Fibroblast of lung (primary cell): ENCODE measurements at regions not wholly inside any gene's neighbourhood (a gene's known extent, or its start where the extent isn't known, plus 50 kb on each side); places are given as distances from the start of the nearest gene placed in this dataset.
A peak's percentile ranks its signal among the peaks of the same experiment; 100 is the strongest.

ENCODE experiments used
- DNase-seq, 2 donors: peaks; one replicate each; pipeline versions ENCODE4 v3.0.0 to v3.0.0-alpha.2; 2010; ENCODE audit warnings: low read depth in 2 of 2
- H2AFZ ChIP-seq: 2 replicates; pipeline ENCODE4 v1.5.1; 2012; ENCODE audit warnings: low read length, control low read depth, inconsistent platforms
- H3K27ac ChIP-seq: 2 replicates; pipeline ENCODE4 v1.5.1; 2011; ENCODE audit warnings: low read length, control low read depth; ENCODE audit not compliant: insufficient read depth
- H3K27me3 ChIP-seq: 2 replicates; pipeline ENCODE4 v1.5.1; 2011; ENCODE audit warnings: mild to moderate bottlenecking, low read length; ENCODE audit not compliant: control insufficient read depth, insufficient read depth
- H3K36me3 ChIP-seq: 2 replicates; pipeline ENCODE4 v1.5.1; 2011; ENCODE audit warnings: low read length; ENCODE audit not compliant: control insufficient read depth, insufficient read depth
- H3K4me1 ChIP-seq: 2 replicates; pipeline ENCODE4 v1.5.1; 2011; ENCODE audit warnings: low read length; ENCODE audit not compliant: control insufficient read depth, insufficient read depth; ENCODE audit errors: extremely low read depth
- H3K4me2 ChIP-seq: 2 replicates; pipeline ENCODE4 v1.5.1; 2011; ENCODE audit warnings: low read length, control low read depth; ENCODE audit not compliant: insufficient read depth; ENCODE audit errors: extremely low read depth
- H3K4me3 ChIP-seq, 4 experiments: fragments of 200-600 bp in 1 of 4; sonication (generic) in 1 of 4; replicated peaks in 1 of 4; 2 replicates each; pipeline ENCODE4 v1.5.1; 2011 to 2016; ENCODE audit warnings: low read length in 4 of 4, low read depth in 3 of 4, mild to moderate bottlenecking in 3 of 4, control low read depth in 2 of 4, inconsistent platforms in 1 of 4, mixed read lengths in 1 of 4; ENCODE audit not compliant: insufficient read depth in 1 of 4; ENCODE audit errors: control extremely low read depth in 1 of 4
- H3K79me2 ChIP-seq: 2 replicates; pipeline ENCODE4 v1.5.1; 2012; ENCODE audit warnings: mild to moderate bottlenecking, low read length, inconsistent platforms; ENCODE audit not compliant: control insufficient read depth, insufficient read depth
- H3K9ac ChIP-seq: 2 replicates; pipeline ENCODE4 v1.5.1; 2011; ENCODE audit warnings: mild to moderate bottlenecking, low read length, control low read depth; ENCODE audit not compliant: insufficient read depth
- H3K9me3 ChIP-seq: 2 replicates; pipeline ENCODE4 v1.5.1; 2012; ENCODE audit warnings: low read depth, low read length; ENCODE audit not compliant: control insufficient read depth, insufficient read depth
- H4K20me1 ChIP-seq: 2 replicates; pipeline ENCODE4 v1.5.1; 2011; ENCODE audit warnings: low read length; ENCODE audit not compliant: control insufficient read depth, insufficient read depth; ENCODE audit errors: extremely low read depth
- CTCF ChIP-seq, 2 donors: IDR thresholded peaks in 1 of 2; conservative IDR thresholded peaks in 1 of 2; 1 replicate in 1 of 2; 2 replicates in 1 of 2; pipeline ENCODE4 v1.5.1; 2011 to 2012; ENCODE audit warnings: low read length in 2 of 2, control low read depth in 1 of 2, inconsistent platforms in 1 of 2, low read depth in 1 of 2, mild to moderate bottlenecking in 1 of 2
- EZH2 ChIP-seq: IDR thresholded peaks from 2 replicates; pipeline ENCODE4 v1.5.1; 2012; ENCODE audit warnings: low read length, control low read depth, mild to moderate bottlenecking; ENCODE audit errors: missing control alignments

GRCh38 chr2:182639971-182640370 lies 76.1 kb upstream of the DNAJC10 start:
- Histone ChIP-seq H3K4me2 (no peak overlapping the region), H3K27me3 (no peaks in the 10 kb centered on the region), H3K9ac (no peak overlapping the region), H3K79me2 (no peaks in the 10 kb centered on the region), H4K20me1 (no peaks in the 10 kb centered on the region), H3K27ac (no peak overlapping the region), H3K4me3 (no peak overlapping the region), H3K36me3 (no peaks in the 10 kb centered on the region), H3K9me3 (no peaks in the 10 kb centered on the region), H2AFZ (no peak overlapping the region), H3K4me1 (no peaks in the 10 kb centered on the region)
- DNase-seq = no peak
- TF ChIP-seq CTCF (conservative IDR thresholded peaks at IDR 0.05 in 1 of 2, IDR thresholded peaks at IDR 0.05 in 1 of 2; ENCODE audit: low read depth in 1 of 2, low read length in 2 of 2) = no peak
- no peak for TF ChIP-seq EZH2

- peak; percentile 50 to 61 for DNase-seq
- no peak overlapping the region for H3K9ac ChIP-seq
- no peak overlapping the region for H3K4me2 ChIP-seq
- H3K36me3 ChIP-seq = no peaks in the 10 kb centered on the region
- no peak overlapping the region for H3K27ac ChIP-seq
- TF ChIP-seq CTCF (conservative IDR thresholded peaks at IDR 0.05 in 1 of 2, IDR thresholded peaks at IDR 0.05 in 1 of 2; ENCODE audit: low read depth in 1 of 2, low read length in 2 of 2) = no peak
- TF ChIP-seq EZH2 = no peak
- no peaks in the 10 kb centered on the region for H3K27me3 ChIP-seq
- H3K4me1 ChIP-seq = no peaks in the 10 kb centered on the region
- no peaks in the 10 kb centered on the region for H3K79me2 ChIP-seq
- no peaks in the 10 kb centered on the region for H4K20me1 ChIP-seq
- H3K4me3 ChIP-seq = no peak overlapping the region
- no peaks in the 10 kb centered on the region for H3K9me3 ChIP-seq
- no peak overlapping the region for H2AFZ ChIP-seq
These were observed 73.7 kb upstream of the DNAJC10 start for GRCh38 chr2:182642328-182642727.

GRCh38 chr2:182646763-182647498 lies 69.1 kb upstream of the DNAJC10 start:
- H3K4me3 ChIP-seq = no peak overlapping the region
- no peak overlapping the region for H3K27ac ChIP-seq
- no peak for DNase-seq
- H2AFZ ChIP-seq = no peak overlapping the region
- no peaks in the 10 kb centered on the region for H3K9me3 ChIP-seq
- H4K20me1 ChIP-seq = no peaks in the 10 kb centered on the region
- no peaks in the 10 kb centered on the region for H3K4me1 ChIP-seq
- H3K27me3 ChIP-seq = no peaks in the 10 kb centered on the region
- no peak overlapping the region for H3K9ac ChIP-seq
- no peaks in the 10 kb centered on the region for H3K36me3 ChIP-seq
- no peak overlapping the region for H3K4me2 ChIP-seq
- no peaks in the 10 kb centered on the region for H3K79me2 ChIP-seq
- TF ChIP-seq CTCF (conservative IDR thresholded peaks at IDR 0.05 in 1 of 2, IDR thresholded peaks at IDR 0.05 in 1 of 2; ENCODE audit: low read depth in 1 of 2, low read length in 2 of 2) (no peak), EZH2 (no peak)
